ENCODE measurements at regions not wholly inside any gene's neighbourhood (a gene's known extent, or its start where the extent isn't known, plus 50 kb on each side); places are given as distances from the start of the nearest gene placed in this dataset.

- no peak for DNase-seq (ENCODE audit: insufficient read length, low spot score)
- FAIRE-seq = no peak
- TF ChIP-seq POLR2A (IDR thresholded peaks at IDR 0.05; ENCODE audit: low read depth, low read length) = no peak
These were observed 641.9 kb downstream of the ZEB2 start for GRCh38 chr2:143877876-143878530.

GRCh38 chr2:143877056-143877455 lies 642.9 kb downstream of the ZEB2 start:
- TF ChIP-seq POLR2A (IDR thresholded peaks at IDR 0.05; ENCODE audit: low read depth, low read length) = no peak
- DNase-seq (ENCODE audit: insufficient read length, low spot score) (no peak), FAIRE-seq (no peak)

- DNase-seq (ENCODE audit: insufficient read length, low spot score) = no peak
- no peak for TF ChIP-seq POLR2A (IDR thresholded peaks at IDR 0.05; ENCODE audit: low read depth, low read length)
- no peak for FAIRE-seq
These were observed 644.4 kb downstream of the ZEB2 start for GRCh38 chr2:143875295-143876233.

GRCh38 chr2:143873886-143874285 lies 646.0 kb downstream of the ZEB2 start:
- DNase-seq (ENCODE audit: insufficient read length, low spot score) (no peak), FAIRE-seq (no peak)
- no peak for TF ChIP-seq POLR2A (IDR thresholded peaks at IDR 0.05; ENCODE audit: low read depth, low read length)

GRCh38 chr2:143870696-143871095 lies 649.2 kb downstream of the ZEB2 start:
- DNase-seq (ENCODE audit: insufficient read length, low spot score) (no peak), FAIRE-seq (no peak)
- TF ChIP-seq POLR2A (IDR thresholded peaks at IDR 0.05; ENCODE audit: low read depth, low read length) = no peak

- no peak for TF ChIP-seq POLR2A (IDR thresholded peaks at IDR 0.05; ENCODE audit: low read depth, low read length)
- no peak for DNase-seq (ENCODE audit: insufficient read length, low spot score)
- FAIRE-seq = no peak
These were observed 662.9 kb downstream of the ZEB2 start for GRCh38 chr2:143856978-143857377.

- no peak for TF ChIP-seq POLR2A (IDR thresholded peaks at IDR 0.05; ENCODE audit: low read depth, low read length)
- DNase-seq (ENCODE audit: insufficient read length, low spot score) (no peak), FAIRE-seq (no peak)
These were observed 667.2 kb downstream of the ZEB2 start for GRCh38 chr2:143852759-143853158.

- DNase-seq (ENCODE audit: insufficient read length, low spot score) (no peak), FAIRE-seq (no peak)
- no peak for TF ChIP-seq POLR2A (IDR thresholded peaks at IDR 0.05; ENCODE audit: low read depth, low read length)
These were observed 669.8 kb downstream of the ZEB2 start for GRCh38 chr2:143850084-143850483.

- TF ChIP-seq POLR2A (IDR thresholded peaks at IDR 0.05; ENCODE audit: low read depth, low read length) = no peak
- FAIRE-seq (no peak), DNase-seq (ENCODE audit: insufficient read length, low spot score) (no peak)
These were observed 672.7 kb downstream of the ZEB2 start for GRCh38 chr2:143847257-143847656.

GRCh38 chr2:143844986-143845385 lies 674.9 kb downstream of the ZEB2 start:
- TF ChIP-seq POLR2A (IDR thresholded peaks at IDR 0.05; ENCODE audit: low read depth, low read length) = no peak
- DNase-seq (ENCODE audit: insufficient read length, low spot score) = no peak
- FAIRE-seq = no peak

- no peak for DNase-seq (ENCODE audit: insufficient read length, low spot score)
- no peak for FAIRE-seq
- no peak for TF ChIP-seq POLR2A (IDR thresholded peaks at IDR 0.05; ENCODE audit: low read depth, low read length)
These were observed 676.2 kb downstream of the ZEB2 start for GRCh38 chr2:143843686-143844085.

GRCh38 chr2:143842836-143843235 lies 677.1 kb downstream of the ZEB2 start:
- FAIRE-seq = no peak
- TF ChIP-seq POLR2A (IDR thresholded peaks at IDR 0.05; ENCODE audit: low read depth, low read length) = no peak
- no peak for DNase-seq (ENCODE audit: insufficient read length, low spot score)

- DNase-seq (ENCODE audit: insufficient read length, low spot score) = no peak
- TF ChIP-seq POLR2A (IDR thresholded peaks at IDR 0.05; ENCODE audit: low read depth, low read length) = no peak
- FAIRE-seq = no peak
These were observed 678.0 kb downstream of the ZEB2 start for GRCh38 chr2:143841935-143842334.

GRCh38 chr2:143840601-143841000 lies 679.3 kb downstream of the ZEB2 start:
- no peak for TF ChIP-seq POLR2A (IDR thresholded peaks at IDR 0.05; ENCODE audit: low read depth, low read length)

GRCh38 chr2:143840194-143840593 lies 679.7 kb downstream of the ZEB2 start:
- no peak for FAIRE-seq
- DNase-seq (ENCODE audit: insufficient read length, low spot score) = no peak
- no peak for TF ChIP-seq POLR2A (IDR thresholded peaks at IDR 0.05; ENCODE audit: low read depth, low read length)

More at GRCh38 chr2:143840601-143841000, 679.3 kb downstream of the ZEB2 start:
- DNase-seq (ENCODE audit: insufficient read length, low spot score) (no peak), FAIRE-seq (no peak)
